ENCODE measurements at regions not wholly inside any gene's neighbourhood (a gene's known extent, or its start where the extent isn't known, plus 50 kb on each side); places are given as distances from the start of the nearest gene placed in this dataset.

- TF ChIP-seq CTCF (IDR thresholded peaks at IDR 0.05) (no peak), POLR2A (IDR thresholded peaks at IDR 0.05) (no peak), EP300 (IDR thresholded peaks at IDR 0.05) (no peak)
These were observed 118.2 kb downstream of the CDC5L start for GRCh38 chr6:44505751-44506150.
